Trophoblast cell (in vitro differentiated cells and primary cell): ENCODE measurements at regions not wholly inside any gene's neighbourhood (a gene's known extent, or its start where the extent isn't known, plus 50 kb on each side); places are given as distances from the start of the nearest gene placed in this dataset.
A peak's percentile ranks its signal among the peaks of the same experiment; 100 is the strongest.

Experiments used
- DNase-seq, 2 donors: peaks; one replicate each; pipeline ENCODE4 v3.0.0-alpha.2; 2016
- H2AFZ ChIP-seq: 2 replicates; pipeline ENCODE4 v1.6.1; 2013; ENCODE audit warnings: low read length, moderate library complexity, mild to moderate bottlenecking; ENCODE audit not compliant: insufficient read depth, poor library complexity
- H2AK5ac ChIP-seq: 2 replicates; pipeline ENCODE4 v1.6.1; 2013; ENCODE audit warnings: mild to moderate bottlenecking, low read length
- H2BK120ac ChIP-seq: 2 replicates; pipeline ENCODE4 v1.6.1; 2013; ENCODE audit warnings: low read length, mild to moderate bottlenecking, moderate library complexity; ENCODE audit not compliant: insufficient read depth, poor library complexity
- H2BK12ac ChIP-seq: 2 replicates; pipeline ENCODE4 v1.6.1; 2013; ENCODE audit warnings: mild to moderate bottlenecking, low read length, moderate library complexity
- H2BK5ac ChIP-seq: 2 replicates; pipeline ENCODE4 v1.6.1; 2013; ENCODE audit warnings: low read length, low read depth, moderate library complexity, mild to moderate bottlenecking; ENCODE audit not compliant: poor library complexity
- H3K14ac ChIP-seq: 2 replicates; pipeline ENCODE4 v1.6.1; 2013; ENCODE audit warnings: mild to moderate bottlenecking, low read length
- H3K18ac ChIP-seq: 2 replicates; pipeline ENCODE4 v1.6.1; 2013; ENCODE audit warnings: mild to moderate bottlenecking, low read length
- H3K23ac ChIP-seq: 2 replicates; pipeline ENCODE4 v1.6.1; 2013; ENCODE audit warnings: low read length
- H3K27ac ChIP-seq: 2 replicates; pipeline ENCODE4 v1.5.1; 2013; ENCODE audit warnings: low read depth, mild to moderate bottlenecking, inconsistent platforms, low read length, moderate library complexity
- H3K27me3 ChIP-seq: 2 replicates; pipeline ENCODE4 v1.6.1; 2013; ENCODE audit warnings: inconsistent platforms, mild to moderate bottlenecking, low read length, moderate library complexity; ENCODE audit not compliant: insufficient read depth
- H3K36me3 ChIP-seq, 2 experiments: 1 replicate in 1 of 2; 2 replicates in 1 of 2; pipeline ENCODE4 v1.6.1; 2013; ENCODE audit warnings: low read length in 2 of 2, mild to moderate bottlenecking in 2 of 2, moderate library complexity in 1 of 2; ENCODE audit not compliant: insufficient read depth in 2 of 2, control insufficient read depth in 1 of 2
- H3K4ac ChIP-seq: 2 replicates; pipeline ENCODE4 v1.6.1; 2013; ENCODE audit warnings: low read depth, mild to moderate bottlenecking, low read length, moderate library complexity
- H3K4me1 ChIP-seq, 2 experiments: 1 replicate in 1 of 2; 2 replicates in 1 of 2; pipeline ENCODE4 v1.6.1; 2013; ENCODE audit warnings: low read length in 2 of 2, mild to moderate bottlenecking in 2 of 2, moderate library complexity in 1 of 2; ENCODE audit not compliant: insufficient read depth in 2 of 2, control insufficient read depth in 1 of 2
- H3K4me2 ChIP-seq: 2 replicates; pipeline ENCODE4 v1.6.1; 2013; ENCODE audit warnings: inconsistent platforms, mild to moderate bottlenecking, low read length, moderate library complexity
- H3K4me3 ChIP-seq: 2 replicates; pipeline ENCODE4 v1.5.1; 2013; ENCODE audit warnings: mild to moderate bottlenecking, low read depth, low read length, inconsistent platforms
- H3K79me1 ChIP-seq: one replicate; pipeline ENCODE4 v1.6.1; 2013; ENCODE audit warnings: low read length
- H3K79me2 ChIP-seq: 2 replicates; pipeline ENCODE4 v1.6.1; 2013; ENCODE audit warnings: low read length, mild to moderate bottlenecking; ENCODE audit not compliant: control insufficient read depth, insufficient read depth, poor library complexity
- H3K9ac ChIP-seq: 2 replicates; pipeline ENCODE4 v1.6.1; 2013; ENCODE audit warnings: mild to moderate bottlenecking, low read length
- H3K9me3 ChIP-seq: 2 replicates; pipeline ENCODE4 v1.6.1; 2013; ENCODE audit warnings: low read depth, mild to moderate bottlenecking, control low read depth, inconsistent platforms, low read length; ENCODE audit not compliant: insufficient read depth
- H4K12ac ChIP-seq: 2 replicates; pipeline ENCODE4 v1.6.1; 2013; ENCODE audit warnings: low read depth, mild to moderate bottlenecking, low read length, moderate library complexity
- H4K8ac ChIP-seq: 2 replicates; pipeline ENCODE4 v1.6.1; 2013; ENCODE audit warnings: low read depth, mild to moderate bottlenecking, low read length, moderate library complexity
- H4K91ac ChIP-seq: one replicate; pipeline ENCODE4 v1.6.1; 2013; ENCODE audit warnings: low read depth, mild to moderate bottlenecking, low read length, moderate library complexity
- WGBS: extraction: QIAGEN DNeasy Blood & Tissue Kit; methylation state at CpG from one replicate; pipeline ENCODE4 v1.1.7; 2013; ENCODE audit warnings: missing lambda C conversion rate; ENCODE audit not compliant: insufficient read length, insufficient coverage; ENCODE audit errors: extremely low coverage; 5-methylcytosine and 5-hydroxymethylcytosine counted together

DNA sequence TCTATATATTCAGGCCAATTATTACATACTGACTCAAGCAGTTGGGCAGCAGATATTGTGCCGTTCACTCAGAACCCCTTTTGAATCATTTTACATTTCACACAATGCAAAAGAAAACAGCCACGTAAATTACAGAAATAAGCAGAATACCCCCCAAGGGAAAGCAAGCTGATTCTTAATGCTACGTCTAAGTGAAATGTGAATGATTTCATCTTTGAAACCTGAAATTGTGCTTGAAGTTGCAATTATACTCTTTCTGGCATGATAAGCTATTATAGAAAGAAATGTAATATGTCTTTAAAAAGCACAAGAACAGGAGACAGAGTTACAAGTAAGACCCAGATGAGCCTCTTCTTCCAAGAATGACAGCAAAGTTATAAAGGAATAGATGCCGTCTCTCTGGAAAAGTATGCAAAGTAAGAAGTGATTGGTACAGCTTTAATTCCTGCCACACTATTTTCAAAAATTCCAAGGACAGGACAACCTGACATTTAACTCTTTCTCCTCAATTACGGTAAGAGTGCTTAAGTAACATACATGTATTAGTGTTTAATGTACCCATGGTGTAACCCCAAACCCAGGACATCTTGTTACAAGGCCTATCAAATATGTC lies 891.5 kb upstream of the ADGRL2 start:
- Histone ChIP-seq H2BK120ac (no peak overlapping the region), H3K9ac (no peak overlapping the region), H3K36me3 (no peaks in the 10 kb centered on the region), H2BK5ac (no peak overlapping the region), H3K79me1 (no peaks in the 10 kb centered on the region), H4K8ac (no peak overlapping the region), H3K14ac (no peak overlapping the region), H2AFZ (no peak overlapping the region), H3K9me3 (no peaks in the 10 kb centered on the region), H2AK5ac (no peak overlapping the region), H3K27ac (no peak overlapping the region), H3K4ac (no peak overlapping the region), H3K18ac (no peak overlapping the region), H3K4me3 (no peak overlapping the region), H4K12ac (no peak overlapping the region), H3K23ac (no peak overlapping the region), H3K79me2 (no peaks in the 10 kb centered on the region), H3K27me3 (no peaks in the 10 kb centered on the region), H3K4me1 (no peaks in the 10 kb centered on the region), H3K4me2 (no peak overlapping the region), H4K91ac (no peak overlapping the region), H2BK12ac (no peak overlapping the region)
- WGBS, result no CpG with 5 or more reads among the region's 5 CpGs
- no peak for DNase-seq

DNA sequence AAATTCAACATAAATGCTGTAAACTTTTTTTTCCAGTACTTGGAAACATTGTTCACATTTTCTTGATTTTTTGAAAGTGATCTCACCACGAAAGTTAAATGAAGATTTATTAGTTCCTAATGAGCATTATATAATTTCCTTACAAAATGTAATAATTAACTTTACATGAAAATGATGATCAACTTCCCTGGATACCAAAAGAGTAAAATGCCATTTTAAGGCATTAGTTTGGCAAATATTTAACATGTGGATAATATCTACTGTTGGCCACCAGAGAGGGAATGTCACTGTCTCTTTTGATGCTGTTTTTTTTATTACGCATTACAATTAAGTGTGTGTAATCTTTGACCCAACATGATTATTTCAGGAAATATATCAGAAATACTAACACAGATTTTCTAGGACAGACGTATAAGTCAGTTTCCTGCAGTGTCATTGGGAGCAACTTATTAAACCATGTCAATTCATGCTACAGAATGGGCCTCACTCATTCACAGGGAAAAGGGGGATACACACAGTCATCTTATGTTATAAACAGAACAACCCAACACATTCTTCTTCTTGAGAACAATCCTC lies 903.9 kb upstream of the ADGRL2 start:
- DNase-seq, result no peak
- Histone ChIP-seq H3K9me3 (no peaks in the 10 kb centered on the region), H3K36me3 (no peaks in the 10 kb centered on the region), H3K4ac (no peak overlapping the region), H3K14ac (no peak overlapping the region), H3K27me3 (no peaks in the 10 kb centered on the region), H3K18ac (no peak overlapping the region), H4K91ac (no peak overlapping the region), H3K4me2 (no peak overlapping the region), H2BK120ac (no peak overlapping the region), H2AK5ac (no peak overlapping the region), H4K12ac (no peak overlapping the region), H3K23ac (no peak overlapping the region), H4K8ac (no peak overlapping the region), H2BK12ac (no peak overlapping the region), H2AFZ (no peak overlapping the region), H3K27ac (no peak overlapping the region), H3K4me1 (peaks cover 0 to 4% of the 10 kb centered on the region in 2 experiments), H2BK5ac (no peak overlapping the region), H3K4me3 (no peak overlapping the region), H3K79me2 (no peaks in the 10 kb centered on the region), H3K79me1 (peaks cover 6% of the 10 kb centered on the region), H3K9ac (no peak overlapping the region)
- WGBS, result no CpG with 5 or more reads among the region's 3 CpGs

- Histone ChIP-seq H3K79me2 (no peaks in the 10 kb centered on the region), H3K36me3 (no peaks in the 10 kb centered on the region), H3K27me3 (no peaks in the 10 kb centered on the region), H3K4me3 (no peak overlapping the region), H2AK5ac (no peak overlapping the region), H2BK120ac (no peak overlapping the region), H3K18ac (no peak overlapping the region), H3K23ac (no peak overlapping the region), H3K9me3 (no peaks in the 10 kb centered on the region), H3K14ac (no peak overlapping the region), H2BK5ac (no peak overlapping the region), H4K8ac (no peak overlapping the region), H3K27ac (peak overlapping the region; percentile 17), H2BK12ac (no peak overlapping the region), H4K12ac (no peak overlapping the region), H4K91ac (no peak overlapping the region), H3K4ac (no peak overlapping the region), H3K79me1 (peaks cover 9% of the 10 kb centered on the region), H3K4me2 (no peak overlapping the region), H3K9ac (no peak overlapping the region), H2AFZ (no peak overlapping the region), H3K4me1 (peaks cover 4 to 5% of the 10 kb centered on the region in 2 experiments)
- DNase-seq, result no peak
- WGBS, result no CpG with 5 or more reads among the region's 1 CpG
Measured at GRCh38 chr1:80894921-80895320, 905.8 kb upstream of the ADGRL2 start.

DNA sequence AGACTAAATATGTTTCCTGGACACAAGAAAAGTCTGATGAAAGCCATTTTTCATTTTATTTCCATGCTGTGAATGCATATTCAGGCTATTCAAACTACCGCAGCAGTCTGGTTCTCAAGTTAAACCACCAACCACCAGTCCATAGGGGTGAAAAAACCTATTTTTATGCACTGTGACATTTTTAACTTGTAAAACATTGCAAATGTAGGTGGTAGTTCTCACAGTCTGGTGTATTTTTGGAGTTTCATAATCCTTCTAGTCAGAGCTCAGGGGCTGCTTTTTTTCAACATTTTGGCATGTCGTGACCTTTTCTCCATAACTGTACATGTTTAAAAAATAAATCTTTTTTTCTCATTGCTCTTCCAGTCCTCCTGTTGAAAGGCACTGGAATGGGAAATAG lies 907.6 kb upstream of the ADGRL2 start:
- no CpG with 5 or more reads among the region's 2 CpGs for WGBS
- no peak overlapping the region for H4K12ac ChIP-seq

More for the DNA sequence above, 907.6 kb upstream of the ADGRL2 start:
- Histone ChIP-seq H3K9ac (no peak overlapping the region), H2BK5ac (no peak overlapping the region), H3K9me3 (no peaks in the 10 kb centered on the region), H2BK12ac (no peak overlapping the region), H3K4me1 (peaks cover 4 to 5% of the 10 kb centered on the region in 2 experiments), H2AFZ (no peak overlapping the region), H3K4me3 (no peak overlapping the region), H3K4ac (no peak overlapping the region), H4K8ac (no peak overlapping the region), H3K27me3 (no peaks in the 10 kb centered on the region), H2BK120ac (no peak overlapping the region), H3K14ac (no peak overlapping the region), H2AK5ac (no peak overlapping the region), H3K79me1 (peaks cover 9% of the 10 kb centered on the region), H4K91ac (no peak overlapping the region), H3K23ac (no peak overlapping the region), H3K27ac (no peak overlapping the region), H3K18ac (no peak overlapping the region), H3K4me2 (no peak overlapping the region), H3K36me3 (no peaks in the 10 kb centered on the region), H3K79me2 (no peaks in the 10 kb centered on the region)
- no peak for DNase-seq
